Neural progenitor cell (in vitro differentiated cells): ENCODE measurements at regions not wholly inside any gene's neighbourhood (a gene's known extent, or its start where the extent isn't known, plus 50 kb on each side); places are given as distances from the start of the nearest gene placed in this dataset.
A peak's percentile ranks its signal among the peaks of the same experiment; 100 is the strongest.

Experiments
- DNase-seq: peaks from one replicate; pipeline ENCODE4 v3.0.0-alpha.2; 2016; ENCODE audit warnings: low spot score
- H2AFZ ChIP-seq: fragments of 200-600 bp; sonication (generic); replicated peaks from 2 replicates; pipeline ENCODE4 v1.6.1; 2016; ENCODE audit warnings: antibody characterized with exemption
- H3F3A ChIP-seq: fragments of 200-600 bp; sonication (generic); 2 replicates; pipeline ENCODE4 v1.6.1; 2016; ENCODE audit warnings: antibody characterized with exemption, low read depth
- H3K27ac ChIP-seq: fragments of 200-600 bp; sonication (generic); 2 replicates; pipeline ENCODE4 v1.5.1; 2016; ENCODE audit warnings: mild to moderate bottlenecking
- H3K27me3 ChIP-seq: fragments of 200-600 bp; sonication (generic); 2 replicates; pipeline ENCODE4 v1.6.1; 2016; ENCODE audit warnings: mild to moderate bottlenecking, moderate library complexity
- H3K36me3 ChIP-seq: fragments of 200-600 bp; sonication (generic); 2 replicates; pipeline ENCODE4 v1.5.1; 2016
- H3K4me1 ChIP-seq: fragments of 200-600 bp; sonication (generic); 2 replicates; pipeline ENCODE4 v1.6.1; 2016; ENCODE audit warnings: mixed run types
- H3K4me2 ChIP-seq: fragments of 200-600 bp; sonication (generic); 2 replicates; pipeline ENCODE4 v1.6.1; 2016
- H3K4me3 ChIP-seq: fragments of 200-600 bp; sonication (generic); 2 replicates; pipeline ENCODE4 v1.5.1; 2016
- H3K79me2 ChIP-seq: fragments of 200-600 bp; sonication (generic); 2 replicates; pipeline ENCODE4 v1.6.1; 2016; ENCODE audit warnings: low read depth
- H3K9ac ChIP-seq: fragments of 200-600 bp; sonication (generic); 2 replicates; pipeline ENCODE4 v1.6.1; 2016
- H3K9me3 ChIP-seq: fragments of 200-600 bp; sonication (generic); 2 replicates; pipeline ENCODE4 v1.5.1; 2016; ENCODE audit warnings: low read depth
- H4K20me1 ChIP-seq: fragments of 200-600 bp; sonication (generic); 2 replicates; pipeline ENCODE4 v1.6.1; 2016; ENCODE audit warnings: low read depth
- H3K27ac Mint-ChIP-seq: 3 replicates; pipeline ENCODE4 v1.8.0; 2021; ENCODE audit warnings: mixed read lengths
- H3K27me3 Mint-ChIP-seq: 2 replicates; pipeline ENCODE4 v1.8.0; 2022; ENCODE audit warnings: low read depth, mild to moderate bottlenecking, inconsistent platforms, moderate library complexity, mixed read lengths; ENCODE audit not compliant: insufficient read depth
- H3K36me3 Mint-ChIP-seq: 3 replicates; pipeline ENCODE4 v1.8.0; 2021; ENCODE audit warnings: mixed read lengths
- H3K4me1 Mint-ChIP-seq: 3 replicates; pipeline ENCODE4 v1.8.0; 2021; ENCODE audit warnings: mixed read lengths
- H3K4me3 Mint-ChIP-seq: 3 replicates; pipeline ENCODE4 v1.8.0; 2021; ENCODE audit warnings: mild to moderate bottlenecking, moderate library complexity, mixed read lengths
- H3K9me3 Mint-ChIP-seq: 3 replicates; pipeline ENCODE4 v1.8.0; 2020; ENCODE audit warnings: mixed read lengths
- CTCF ChIP-seq: fragments of 200-600 bp; sonication (generic); IDR thresholded peaks from 2 replicates; pipeline ENCODE4 v1.5.1; 2017; ENCODE audit warnings: antibody characterized with exemption, mild to moderate bottlenecking
- EZH2 ChIP-seq: fragments of 200-600 bp; sonication (generic); IDR thresholded peaks from 2 replicates; pipeline ENCODE4 v1.6.1; 2017; ENCODE audit warnings: antibody characterized with exemption, mild to moderate bottlenecking, moderate library complexity
- EZH2phosphoT487 ChIP-seq: fragments of 200-600 bp; sonication (generic); IDR thresholded peaks from 2 replicates; pipeline ENCODE4 v1.6.1; 2017; ENCODE audit warnings: antibody characterized with exemption

GRCh38 chr14:97719931-97720330 is 922.7 kb downstream of the VRK1 start:
- Histone ChIP-seq H3K9me3 (no peaks in the 10 kb centered on the region), H3K4me1 (no peaks in the 10 kb centered on the region), H3K9ac (no peak overlapping the region), H3K27me3 (no peaks in the 10 kb centered on the region), H3K4me3 (no peak overlapping the region), H3K79me2 (no peaks in the 10 kb centered on the region), H3K36me3 (no peaks in the 10 kb centered on the region), H4K20me1 (no peaks in the 10 kb centered on the region), H3K4me2 (no peak overlapping the region), H3K27ac (no peak overlapping the region), H3F3A (no peaks in the 10 kb centered on the region), H2AFZ (no peak overlapping the region)
- H3K27ac Mint-ChIP-seq = no peak overlapping the region
- H3K4me3 Mint-ChIP-seq = no peak overlapping the region
- H3K4me1 Mint-ChIP-seq = peaks cover 4% of the 10 kb centered on the region
- TF ChIP-seq CTCF = no peak
- no peak for DNase-seq
- H3K27me3 Mint-ChIP-seq = no peaks in the 10 kb centered on the region
- H3K9me3 Mint-ChIP-seq = peaks cover 2% of the 10 kb centered on the region
- no peaks in the 10 kb centered on the region for H3K36me3 Mint-ChIP-seq

- H3K27ac ChIP-seq = no peak overlapping the region
- H3K27ac Mint-ChIP-seq = no peak overlapping the region
- H3K4me3 Mint-ChIP-seq = no peak overlapping the region
- H3K4me2 ChIP-seq = no peak overlapping the region
- peaks cover 4% of the 10 kb centered on the region for H3K4me1 Mint-ChIP-seq
- no peaks in the 10 kb centered on the region for H3K9me3 ChIP-seq
- no peak overlapping the region for H3K4me3 ChIP-seq
- peaks cover 2% of the 10 kb centered on the region for H3K9me3 Mint-ChIP-seq
- H3K27me3 ChIP-seq = no peaks in the 10 kb centered on the region
- H3K36me3 ChIP-seq = no peaks in the 10 kb centered on the region
- H3K27me3 Mint-ChIP-seq = no peaks in the 10 kb centered on the region
- H3K36me3 Mint-ChIP-seq = no peaks in the 10 kb centered on the region
- H2AFZ ChIP-seq = peak overlapping the region; percentile 34
- H3K4me1 ChIP-seq = no peaks in the 10 kb centered on the region
- no peak for DNase-seq
- H3K9ac ChIP-seq = no peak overlapping the region
- H4K20me1 ChIP-seq = no peaks in the 10 kb centered on the region
- no peak for TF ChIP-seq CTCF
- no peaks in the 10 kb centered on the region for H3K79me2 ChIP-seq
- no peaks in the 10 kb centered on the region for H3F3A ChIP-seq
Measured at GRCh38 chr14:97723351-97723750, 926.2 kb downstream of the VRK1 start.

GRCh38 chr14:97723819-97724218 is 926.6 kb downstream of the VRK1 start:
- Histone ChIP-seq H3K4me2 (no peak overlapping the region), H2AFZ (peak overlapping the region; percentile 76), H3K9ac (no peak overlapping the region), H3K36me3 (no peaks in the 10 kb centered on the region), H3K27ac (no peak overlapping the region), H4K20me1 (no peaks in the 10 kb centered on the region), H3K4me3 (no peak overlapping the region), H3K4me1 (no peaks in the 10 kb centered on the region), H3K27me3 (no peaks in the 10 kb centered on the region), H3F3A (no peaks in the 10 kb centered on the region), H3K9me3 (no peaks in the 10 kb centered on the region), H3K79me2 (no peaks in the 10 kb centered on the region)
- H3K36me3 Mint-ChIP-seq = no peaks in the 10 kb centered on the region
- no peak overlapping the region for H3K4me3 Mint-ChIP-seq
- H3K27me3 Mint-ChIP-seq = no peaks in the 10 kb centered on the region
- H3K27ac Mint-ChIP-seq = no peak overlapping the region
- TF ChIP-seq CTCF (no peak), EZH2phosphoT487 (no peak), EZH2 (no peak)
- peaks cover 4% of the 10 kb centered on the region for H3K4me1 Mint-ChIP-seq
- H3K9me3 Mint-ChIP-seq = peaks cover 2% of the 10 kb centered on the region
- no peak for DNase-seq

- TF ChIP-seq EZH2 = no peak
- TF ChIP-seq CTCF = no peak
- no peak for TF ChIP-seq EZH2phosphoT487
- H3K4me3 Mint-ChIP-seq = no peak overlapping the region
- Histone ChIP-seq H3F3A (no peaks in the 10 kb centered on the region), H3K9ac (no peak overlapping the region), H2AFZ (peak overlapping the region; percentile 76), H3K27me3 (no peaks in the 10 kb centered on the region), H3K4me2 (no peak overlapping the region), H3K4me3 (no peak overlapping the region), H3K36me3 (no peaks in the 10 kb centered on the region), H3K9me3 (no peaks in the 10 kb centered on the region), H3K79me2 (no peaks in the 10 kb centered on the region), H4K20me1 (no peaks in the 10 kb centered on the region), H3K4me1 (no peaks in the 10 kb centered on the region), H3K27ac (no peak overlapping the region)
- H3K4me1 Mint-ChIP-seq = peaks cover 4% of the 10 kb centered on the region
- H3K9me3 Mint-ChIP-seq = peaks cover 2% of the 10 kb centered on the region
- no peaks in the 10 kb centered on the region for H3K27me3 Mint-ChIP-seq
- H3K36me3 Mint-ChIP-seq = no peaks in the 10 kb centered on the region
- H3K27ac Mint-ChIP-seq = no peak overlapping the region
- DNase-seq = no peak
Measured at GRCh38 chr14:97724265-97724731, 927.1 kb downstream of the VRK1 start.
